GM21367 (cell line): ENCODE measurements at regions not wholly inside any gene's neighbourhood (a gene's known extent, or its start where the extent isn't known, plus 50 kb on each side); places are given as distances from the start of the nearest gene placed in this dataset.
"Not testable (repeated sequence)": the region's sequence is repeated elsewhere in the genome, so short reads cannot be mapped to it uniquely, and the experiment has no call there.

ENCODE experiments used
- ATAC-seq: cut with Tn5 transposase; IDR thresholded peaks from one replicate; pipeline ENCODE4 v1.9.1; 2021; ENCODE audit not compliant: unreplicated experiment

- no peak for ATAC-seq
Measured at GRCh38 chr6:23611776-23612381, 514.1 kb upstream of the NRSN1 start.

GRCh38 chr6:23618366-23618765 is 507.6 kb upstream of the NRSN1 start:
- ATAC-seq: no peak

- no peak for ATAC-seq
Measured at GRCh38 chr6:23620911-23621401, 505.1 kb upstream of the NRSN1 start.

GRCh38 chr6:23630726-23631635 is 495.0 kb upstream of the NRSN1 start:
- no peak for ATAC-seq

GRCh38 chr6:23633996-23634395 is 492.0 kb upstream of the NRSN1 start:
- ATAC-seq: no peak

- no peak for ATAC-seq
Measured at GRCh38 chr6:23635150-23635549, 490.9 kb upstream of the NRSN1 start.

- ATAC-seq: no peak
Measured at GRCh38 chr6:23637296-23637695, 488.7 kb upstream of the NRSN1 start.

- no peak for ATAC-seq
Measured at GRCh38 chr6:23642849-23643248, 483.2 kb upstream of the NRSN1 start.

- ATAC-seq: no peak
Measured at GRCh38 chr6:23647045-23647444, 479.0 kb upstream of the NRSN1 start.

GRCh38 chr6:23650676-23651075 is 475.3 kb upstream of the NRSN1 start:
- no peak for ATAC-seq

- ATAC-seq: no peak
Measured at GRCh38 chr6:23654745-23655144, 471.3 kb upstream of the NRSN1 start.

- ATAC-seq: no peak
Measured at GRCh38 chr6:23655525-23655924, 470.5 kb upstream of the NRSN1 start.

GRCh38 chr6:23656255-23657194 is 469.5 kb upstream of the NRSN1 start:
- ATAC-seq: no peak

GRCh38 chr6:23659125-23659524 is 466.9 kb upstream of the NRSN1 start:
- ATAC-seq: no peak

- ATAC-seq: no peak
Measured at GRCh38 chr6:23661549-23661948, 464.5 kb upstream of the NRSN1 start.

GRCh38 chr6:23663096-23663495 is 462.9 kb upstream of the NRSN1 start:
- ATAC-seq: no peak

GRCh38 chr6:23663652-23664051 is 462.4 kb upstream of the NRSN1 start:
- no peak for ATAC-seq

- not testable (repeated sequence) for ATAC-seq
Measured at GRCh38 chr6:23665911-23666310, 460.1 kb upstream of the NRSN1 start.

- no peak for ATAC-seq
Measured at GRCh38 chr6:23672737-23673136, 453.3 kb upstream of the NRSN1 start.

- no peak for ATAC-seq
Measured at GRCh38 chr6:23678626-23679025, 447.4 kb upstream of the NRSN1 start.

GRCh38 chr6:23681743-23682142 is 444.3 kb upstream of the NRSN1 start:
- no peak for ATAC-seq
